HFFc6 (cell line): ENCODE measurements at regions not wholly inside any gene's neighbourhood (a gene's known extent, or its start where the extent isn't known, plus 50 kb on each side); places are given as distances from the start of the nearest gene placed in this dataset.

Experiments
- DNase-seq: peaks from one replicate; pipeline ENCODE4 v3.0.0-alpha.2; 2018
- H3K27ac Mint-ChIP-seq: 2 replicates; pipeline ENCODE4 v1.8.0; 2020; ENCODE audit warnings: mild to moderate bottlenecking, mixed read lengths
- H3K27me3 Mint-ChIP-seq: 2 replicates; pipeline ENCODE4 v1.8.0; 2021; ENCODE audit warnings: mild to moderate bottlenecking, moderate library complexity, mixed read lengths; ENCODE audit not compliant: insufficient read depth
- H3K36me3 Mint-ChIP-seq: 2 replicates; pipeline ENCODE4 v1.8.0; 2021; ENCODE audit warnings: low read depth, mixed read lengths
- H3K4me1 Mint-ChIP-seq: 2 replicates; pipeline ENCODE4 v1.8.0; 2020; ENCODE audit warnings: low read depth, mixed read lengths
- H3K4me3 Mint-ChIP-seq: 2 replicates; pipeline ENCODE4 v1.8.0; 2020; ENCODE audit warnings: mild to moderate bottlenecking, moderate library complexity, mixed read lengths
- H3K9me3 Mint-ChIP-seq: 2 replicates; pipeline ENCODE4 v1.8.0; 2020; ENCODE audit warnings: mild to moderate bottlenecking, mixed read lengths
- TF ChIP-seq, protein P1 (sequence below): fragments of 200-600 bp; sonication (generic); IDR thresholded peaks from 2 replicates; pipeline ENCODE4 v1.5.0; 2021; ENCODE audit warnings: antibody characterized with exemption, mild to moderate bottlenecking

DNA sequence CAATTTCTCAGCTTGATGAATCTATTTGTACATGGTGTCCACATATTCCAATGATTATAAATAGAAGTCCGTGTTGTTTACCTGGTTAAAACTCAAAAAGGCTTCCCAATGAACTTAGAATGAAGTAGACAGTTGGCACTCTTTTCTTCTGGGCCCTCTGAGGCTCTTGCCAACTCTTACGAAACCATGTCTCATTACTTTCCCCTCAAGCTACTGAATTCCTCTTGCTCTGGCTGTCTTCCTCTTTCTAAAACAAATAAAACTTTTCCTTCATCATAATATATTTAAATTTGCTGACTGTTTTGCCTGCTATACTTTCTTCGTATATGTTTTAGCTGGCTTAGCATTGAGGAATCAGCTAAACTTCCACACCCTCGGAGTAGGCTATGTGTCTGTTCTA, 139.7 kb downstream of the SLITRK6 start:
- H3K4me1 Mint-ChIP-seq = peaks cover 14% of the 10 kb centered on the region; the same call in 1 of the 2 replicates
- TF ChIP-seq, protein P1, sequence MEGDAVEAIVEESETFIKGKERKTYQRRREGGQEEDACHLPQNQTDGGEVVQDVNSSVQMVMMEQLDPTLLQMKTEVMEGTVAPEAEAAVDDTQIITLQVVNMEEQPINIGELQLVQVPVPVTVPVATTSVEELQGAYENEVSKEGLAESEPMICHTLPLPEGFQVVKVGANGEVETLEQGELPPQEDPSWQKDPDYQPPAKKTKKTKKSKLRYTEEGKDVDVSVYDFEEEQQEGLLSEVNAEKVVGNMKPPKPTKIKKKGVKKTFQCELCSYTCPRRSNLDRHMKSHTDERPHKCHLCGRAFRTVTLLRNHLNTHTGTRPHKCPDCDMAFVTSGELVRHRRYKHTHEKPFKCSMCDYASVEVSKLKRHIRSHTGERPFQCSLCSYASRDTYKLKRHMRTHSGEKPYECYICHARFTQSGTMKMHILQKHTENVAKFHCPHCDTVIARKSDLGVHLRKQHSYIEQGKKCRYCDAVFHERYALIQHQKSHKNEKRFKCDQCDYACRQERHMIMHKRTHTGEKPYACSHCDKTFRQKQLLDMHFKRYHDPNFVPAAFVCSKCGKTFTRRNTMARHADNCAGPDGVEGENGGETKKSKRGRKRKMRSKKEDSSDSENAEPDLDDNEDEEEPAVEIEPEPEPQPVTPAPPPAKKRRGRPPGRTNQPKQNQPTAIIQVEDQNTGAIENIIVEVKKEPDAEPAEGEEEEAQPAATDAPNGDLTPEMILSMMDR = no peak
- no peaks in the 10 kb centered on the region for H3K9me3 Mint-ChIP-seq
- no peak overlapping the region for H3K27ac Mint-ChIP-seq
- H3K4me3 Mint-ChIP-seq = no peak overlapping the region
- H3K27me3 Mint-ChIP-seq = no peaks in the 10 kb centered on the region
- no peak for DNase-seq
- peaks cover 5% of the 10 kb centered on the region for H3K36me3 Mint-ChIP-seq

DNA sequence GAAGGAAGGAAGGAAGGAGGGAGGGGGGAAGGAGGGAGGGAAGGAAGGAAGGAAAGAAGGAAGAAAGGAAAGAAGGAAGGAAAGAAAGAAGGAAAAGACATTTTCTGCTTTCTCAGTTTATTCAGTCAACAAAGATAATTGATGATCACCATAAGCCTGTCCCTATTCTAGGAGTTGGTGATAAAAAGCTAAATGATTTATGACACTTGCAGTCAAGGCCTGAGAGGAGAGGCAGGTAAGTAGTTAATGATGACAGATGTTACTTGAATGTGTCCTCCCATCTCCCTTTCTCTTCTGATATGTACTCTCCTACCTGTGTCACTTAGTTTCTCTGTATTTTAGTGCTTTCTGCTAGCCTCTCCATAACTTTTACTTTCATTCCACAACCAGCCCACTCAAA, 141.3 kb downstream of the SLITRK6 start:
- H3K4me1 Mint-ChIP-seq = peaks cover 22% of the 10 kb centered on the region; the same call in 1 of the 2 replicates
- peaks cover 5% of the 10 kb centered on the region for H3K36me3 Mint-ChIP-seq
- no peak for DNase-seq
- no peaks in the 10 kb centered on the region for H3K27me3 Mint-ChIP-seq
- TF ChIP-seq, protein P1 = no peak
- H3K9me3 Mint-ChIP-seq = no peaks in the 10 kb centered on the region
- no peak overlapping the region for H3K4me3 Mint-ChIP-seq
- H3K27ac Mint-ChIP-seq = no peak overlapping the region

DNA sequence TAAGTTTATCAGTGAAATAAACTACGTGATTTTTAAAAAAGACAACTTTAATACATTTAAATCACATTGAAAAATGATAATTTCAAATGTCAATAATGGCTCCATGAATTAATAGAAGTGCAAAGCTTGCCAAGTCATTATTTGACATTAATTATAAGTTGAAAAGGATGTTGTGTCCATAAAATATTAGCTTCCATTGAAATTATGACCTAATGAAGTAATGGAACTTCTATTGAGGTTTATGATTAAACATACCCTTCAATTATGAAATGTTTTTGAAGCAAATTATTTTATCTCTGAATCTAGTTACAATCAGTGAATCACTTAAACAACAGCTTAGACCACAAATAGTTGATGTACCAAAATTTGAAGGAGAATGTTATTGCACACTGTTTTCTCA, 144.2 kb downstream of the SLITRK6 start:
- TF ChIP-seq, protein P1 = no peak
- H3K27ac Mint-ChIP-seq = no peak overlapping the region
- H3K4me3 Mint-ChIP-seq = no peak overlapping the region
- no peak for DNase-seq
- H3K36me3 Mint-ChIP-seq = no peaks in the 10 kb centered on the region
- H3K9me3 Mint-ChIP-seq = no peaks in the 10 kb centered on the region
- H3K4me1 Mint-ChIP-seq = peaks cover 29% of the 10 kb centered on the region; the same call in 1 of the 2 replicates
- no peaks in the 10 kb centered on the region for H3K27me3 Mint-ChIP-seq

DNA sequence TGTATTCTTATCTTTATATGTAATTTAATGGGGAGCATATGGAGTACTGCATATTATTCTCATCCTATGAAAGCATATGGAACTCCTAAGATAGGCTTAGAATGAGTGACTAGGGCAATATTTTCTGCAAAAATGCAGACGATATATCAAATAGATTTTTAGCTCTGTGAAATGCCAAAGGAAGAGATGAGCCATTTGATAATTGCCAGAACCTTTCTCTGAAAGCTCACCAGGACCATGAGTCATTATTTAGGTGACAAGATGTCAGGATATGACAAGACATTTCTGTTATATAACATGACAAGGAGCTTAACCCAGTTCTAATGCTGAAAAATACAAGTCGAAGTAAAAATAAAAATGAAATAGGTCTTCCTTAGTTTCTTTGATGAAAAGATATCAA, 145.0 kb downstream of the SLITRK6 start:
- Mint-ChIP-seq H3K36me3 (no peaks in the 10 kb centered on the region), H3K9me3 (no peaks in the 10 kb centered on the region), H3K27me3 (no peaks in the 10 kb centered on the region), H3K4me1 (peaks cover 21% of the 10 kb centered on the region; the same call in 1 of the 2 replicates), H3K4me3 (no peak overlapping the region), H3K27ac (no peak overlapping the region)
- TF ChIP-seq, protein P1 = no peak
- DNase-seq = no peak

DNA sequence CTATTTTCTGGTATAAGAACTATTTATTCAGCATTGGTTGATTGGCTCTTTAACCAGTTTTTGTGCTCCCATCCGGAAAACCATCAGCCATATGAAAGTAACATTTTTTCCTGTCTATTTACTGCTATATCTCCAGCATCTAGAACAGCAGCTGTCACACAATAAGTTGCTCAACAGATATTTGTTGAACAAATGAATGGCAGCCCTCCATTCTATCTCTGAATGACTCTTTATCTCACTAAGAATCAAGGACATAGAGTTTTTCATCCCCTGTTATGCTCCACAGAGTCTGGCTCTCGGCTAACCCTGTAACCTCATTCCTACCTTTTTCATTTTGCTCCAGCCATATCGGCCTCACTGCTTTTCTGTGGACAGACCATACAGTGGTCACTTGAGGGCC, 145.5 kb downstream of the SLITRK6 start:
- H3K9me3 Mint-ChIP-seq = no peaks in the 10 kb centered on the region; the same call in 1 of the 2 replicates
- no peaks in the 10 kb centered on the region for H3K36me3 Mint-ChIP-seq
- H3K27me3 Mint-ChIP-seq = no peaks in the 10 kb centered on the region
- H3K27ac Mint-ChIP-seq = no peak overlapping the region
- DNase-seq = no peak
- peaks cover 20% of the 10 kb centered on the region; the same call in 1 of the 2 replicates for H3K4me1 Mint-ChIP-seq
- H3K4me3 Mint-ChIP-seq = no peak overlapping the region; the same call in 1 of the 2 replicates
- TF ChIP-seq, protein P1 = no peak

DNA sequence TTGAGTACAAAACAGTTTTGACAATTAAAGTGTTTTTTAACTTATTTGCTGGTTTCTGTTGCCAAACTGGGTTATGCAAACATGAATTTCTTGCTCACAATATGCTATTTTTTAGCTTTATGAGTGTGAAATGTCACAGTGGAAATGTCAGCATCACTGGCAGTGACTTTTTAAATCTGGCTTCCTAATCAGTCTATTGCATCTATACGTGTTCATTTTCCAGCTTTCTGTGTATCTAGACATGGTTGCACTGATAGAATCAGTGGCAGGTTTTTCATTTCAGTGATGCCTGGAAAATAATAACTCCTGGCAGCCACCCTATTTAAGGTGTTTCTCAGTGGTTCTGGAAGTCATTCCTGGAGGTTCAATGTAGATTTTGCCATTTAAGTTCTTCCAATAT, 146.7 kb downstream of the SLITRK6 start:
- no peaks in the 10 kb centered on the region for H3K36me3 Mint-ChIP-seq
- no peaks in the 10 kb centered on the region; the same call in 1 of the 2 replicates for H3K9me3 Mint-ChIP-seq
- TF ChIP-seq, protein P1 = no peak
- H3K4me3 Mint-ChIP-seq = no peak overlapping the region
- peaks cover 20% of the 10 kb centered on the region; the same call in 1 of the 2 replicates for H3K4me1 Mint-ChIP-seq
- DNase-seq = no peak
- H3K27ac Mint-ChIP-seq = no peak overlapping the region
- no peaks in the 10 kb centered on the region for H3K27me3 Mint-ChIP-seq
